ENCODE measurements at regions not wholly inside any gene's neighbourhood (a gene's known extent, or its start where the extent isn't known, plus 50 kb on each side); places are given as distances from the start of the nearest gene placed in this dataset.
"Not testable (repeated sequence)": the region's sequence is repeated elsewhere in the genome, so short reads cannot be mapped to it uniquely, and the experiment has no call there.

GRCh38 chr6:112821476-112821875, 474.3 kb downstream of the RFPL4B start:
- no peak for DNase-seq

- DNase-seq = no peak
These were observed 475.6 kb downstream of the RFPL4B start for GRCh38 chr6:112822769-112823168.

- DNase-seq = no peak
These were observed 480.7 kb downstream of the RFPL4B start for GRCh38 chr6:112827793-112828192.

- no peak for DNase-seq
These were observed 483.9 kb downstream of the RFPL4B start for GRCh38 chr6:112831022-112831421.

- no peak for DNase-seq
These were observed 486.5 kb downstream of the RFPL4B start for GRCh38 chr6:112833581-112834131.

- no peak for DNase-seq
These were observed 487.9 kb downstream of the RFPL4B start for GRCh38 chr6:112835078-112835477.

GRCh38 chr6:112839525-112839961, 492.4 kb downstream of the RFPL4B start:
- DNase-seq = no peak

- no peak for DNase-seq
These were observed 494.6 kb downstream of the RFPL4B start for GRCh38 chr6:112841553-112842329.

- DNase-seq = no peak
These were observed 495.2 kb downstream of the RFPL4B start for GRCh38 chr6:112842330-112842685.

GRCh38 chr6:112846681-112847080, 499.6 kb downstream of the RFPL4B start:
- DNase-seq = no peak

- no peak for DNase-seq
These were observed 504.0 kb downstream of the RFPL4B start for GRCh38 chr6:112851146-112851545.

GRCh38 chr6:112853162-112853561, 506.0 kb downstream of the RFPL4B start:
- DNase-seq = no peak

- DNase-seq = no peak
These were observed 516.6 kb downstream of the RFPL4B start for GRCh38 chr6:112863753-112864152.

- DNase-seq = no peak
These were observed 518.0 kb downstream of the RFPL4B start for GRCh38 chr6:112865131-112865530.

- no peak for DNase-seq
These were observed 527.8 kb downstream of the RFPL4B start for GRCh38 chr6:112874881-112875280.

GRCh38 chr6:112877134-112878100, 530.3 kb downstream of the RFPL4B start:
- DNase-seq = no peak

GRCh38 chr6:112879920-112880413, 532.8 kb downstream of the RFPL4B start:
- DNase-seq = no peak

GRCh38 chr6:112881027-112881426, 533.9 kb downstream of the RFPL4B start:
- DNase-seq = no peak

GRCh38 chr6:112881828-112882780, 535.0 kb downstream of the RFPL4B start:
- DNase-seq = no peak

GRCh38 chr6:112883095-112883494, 536.0 kb downstream of the RFPL4B start:
- no peak for DNase-seq

- DNase-seq = no peak
These were observed 539.3 kb downstream of the RFPL4B start for GRCh38 chr6:112886415-112886814.

GRCh38 chr6:112887424-112887823, 540.3 kb downstream of the RFPL4B start:
- DNase-seq = not testable (repeated sequence)

Measured in CD4-positive, alpha-beta T cell treated with Interleukin-4 for 4 hours (primary cell).